ENCODE measurements at regions not wholly inside any gene's neighbourhood (a gene's known extent, or its start where the extent isn't known, plus 50 kb on each side); places are given as distances from the start of the nearest gene placed in this dataset.

GRCh38 chr7:126222782-126223181 lies 1030.0 kb downstream of the GRM8 start:
- TF ChIP-seq CTCF (conservative IDR thresholded peaks at IDR 0.05 in 1 of 2, IDR thresholded peaks at IDR 0.05 in 1 of 2; ENCODE audit: low read depth in 1 of 2, low read length in 2 of 2) (no peak), EZH2 (IDR thresholded peaks at IDR 0.05; ENCODE audit: low read length, missing control alignments) (no peak)

Measured in fibroblast of lung (primary cell).